IMR-90 (cell line): ENCODE measurements at regions not wholly inside any gene's neighbourhood (a gene's known extent, or its start where the extent isn't known, plus 50 kb on each side); places are given as distances from the start of the nearest gene placed in this dataset.
A peak's percentile ranks its signal among the peaks of the same experiment; 100 is the strongest.

Source experiments
- ATAC-seq: fragments of 200-7000 bp; cut with Tn5 transposase; 2 replicates; pipeline ENCODE4 v1.9.1; 2020; ENCODE audit warnings: low read depth, mild to moderate bottlenecking, moderate library complexity
- BruUV-seq: library from RNA; stranded (reverse); fragments of 400-500 nt; replicated peaks from 2 replicates; lab custom pipeline; 2021; lab: Mats Ljungman, UMichigan
- CTCF ChIA-PET: fragments of 300-600 bp; formaldehyde crosslinking; extraction: SDS; loops from one replicate; lab custom pipeline; 2021; ENCODE audit warnings: antibody characterized with exemption; lab: Yijun Ruan, JAX
- POLR2A ChIA-PET: fragments of 300-600 bp; sonication (Branson Sonifier 250); formaldehyde crosslinking; loops from one replicate; lab custom pipeline; 2022; ENCODE audit warnings: antibody characterized with exemption; ENCODE audit not compliant: unreplicated experiment; lab: Charles Lee
- DNase-seq: peaks from one replicate; pipeline ENCODE4 v3.0.0; 2013
- H2AFZ ChIP-seq: replicated peaks from 2 replicates; pipeline ENCODE3; 2013; ENCODE audit warnings: low read length, mild to moderate bottlenecking; ENCODE audit not compliant: poor library complexity
- H2AK5ac ChIP-seq: 2 replicates; pipeline ENCODE4 v1.6.1; 2013; ENCODE audit warnings: low read depth, low read length, inconsistent platforms
- H2AK9ac ChIP-seq: replicated peaks from 2 replicates; pipeline ENCODE3; 2013; ENCODE audit warnings: mild to moderate bottlenecking, low read depth, low read length, moderate library complexity; ENCODE audit not compliant: poor library complexity
- H2BK120ac ChIP-seq: 2 replicates; pipeline ENCODE4 v1.6.1; 2013; ENCODE audit warnings: low read depth, low read length, inconsistent platforms
- H2BK15ac ChIP-seq: 3 replicates; pipeline ENCODE4 v1.6.1; 2013; ENCODE audit warnings: low read depth, low read length, inconsistent platforms
- H2BK20ac ChIP-seq: 2 replicates; pipeline ENCODE4 v1.6.1; 2013; ENCODE audit warnings: low read depth, mild to moderate bottlenecking, inconsistent platforms, low read length, moderate library complexity
- H2BK5ac ChIP-seq: 2 replicates; pipeline ENCODE4 v1.6.1; 2013; ENCODE audit warnings: mild to moderate bottlenecking, low read depth, low read length, inconsistent platforms; ENCODE audit not compliant: poor library complexity, severe bottlenecking
- H3K14ac ChIP-seq: replicated peaks from 2 replicates; pipeline ENCODE4 v1.6.1; 2013; ENCODE audit warnings: low read depth, low read length, inconsistent platforms
- H3K18ac ChIP-seq: 2 replicates; pipeline ENCODE4 v1.6.1; 2013; ENCODE audit warnings: low read depth, low read length, control low read depth
- H3K23ac ChIP-seq: 2 replicates; pipeline ENCODE4 v1.6.1; 2013; ENCODE audit warnings: low read depth, low read length, inconsistent platforms
- H3K27ac ChIP-seq: 2 replicates; pipeline ENCODE4 v1.5.1; 2013; ENCODE audit warnings: mild to moderate bottlenecking, control low read depth, low read length; ENCODE audit not compliant: insufficient read depth
- H3K27me3 ChIP-seq: 2 replicates; pipeline ENCODE4 v1.6.1; 2013; ENCODE audit warnings: low read length; ENCODE audit not compliant: control insufficient read depth, insufficient read depth
- H3K36me3 ChIP-seq: 2 replicates; pipeline ENCODE4 v1.6.1; 2013; ENCODE audit warnings: low read length, mixed read lengths; ENCODE audit not compliant: control insufficient read depth, insufficient read depth
- H3K4ac ChIP-seq: 2 replicates; pipeline ENCODE4 v1.6.1; 2013; ENCODE audit warnings: low read depth, low read length, inconsistent platforms
- H3K4me1 ChIP-seq: 2 replicates; pipeline ENCODE4 v1.6.1; 2013; ENCODE audit warnings: low read length, mixed read lengths; ENCODE audit not compliant: control insufficient read depth, insufficient read depth
- H3K4me2 ChIP-seq: 2 replicates; pipeline ENCODE4 v1.6.1; 2013; ENCODE audit warnings: low read depth, mild to moderate bottlenecking, control low read depth, low read length, moderate library complexity
- H3K4me3 ChIP-seq: 2 replicates; pipeline ENCODE4 v1.5.1; 2013; ENCODE audit warnings: low read depth, mild to moderate bottlenecking, control low read depth, low read length, moderate library complexity; ENCODE audit not compliant: insufficient read depth
- H3K56ac ChIP-seq: 2 replicates; pipeline ENCODE4 v1.6.1; 2013; ENCODE audit warnings: low read length, inconsistent platforms; ENCODE audit not compliant: insufficient read depth; ENCODE audit errors: extremely low read depth
- H3K79me1 ChIP-seq, 2 experiments: 2 replicates each; pipeline ENCODE4 v1.6.1; 2013; ENCODE audit warnings: low read length in 2 of 2, inconsistent platforms in 1 of 2, low read depth in 1 of 2
- H3K9ac ChIP-seq: 2 replicates; pipeline ENCODE4 v1.6.1; 2013; ENCODE audit warnings: low read depth, low read length, control low read depth
- H3K9me1 ChIP-seq: 2 replicates; pipeline ENCODE4 v1.6.1; 2013; ENCODE audit warnings: low read length, inconsistent platforms; ENCODE audit not compliant: insufficient read depth
- H3K9me3 ChIP-seq: 2 replicates; pipeline ENCODE4 v1.6.1; 2013; ENCODE audit warnings: low read length; ENCODE audit not compliant: control insufficient read depth, insufficient read depth
- H4K20me1 ChIP-seq: 2 replicates; pipeline ENCODE4 v1.6.1; 2013; ENCODE audit warnings: low read length, inconsistent platforms; ENCODE audit not compliant: insufficient read depth
- H4K5ac ChIP-seq: 2 replicates; pipeline ENCODE4 v1.6.1; 2013; ENCODE audit warnings: mild to moderate bottlenecking, low read depth, low read length, control low read depth
- H4K8ac ChIP-seq, 2 experiments: 2 replicates each; pipeline ENCODE4 v1.6.1; 2013; ENCODE audit warnings: low read depth in 2 of 2, low read length in 2 of 2, control low read depth in 1 of 2, inconsistent platforms in 1 of 2
- H4K91ac ChIP-seq: 2 replicates; pipeline ENCODE4 v1.6.1; 2013; ENCODE audit warnings: low read depth, low read length, inconsistent platforms; ENCODE audit not compliant: insufficient read depth
- BHLHE40 ChIP-seq: fragments of 150-350 bp; IDR thresholded peaks from 2 replicates; pipeline ENCODE4 v1.6.1; 2016; ENCODE audit warnings: mild to moderate bottlenecking, low read depth, low read length
- CEBPB ChIP-seq: IDR thresholded peaks from 2 replicates; pipeline ENCODE4 v1.6.1; 2012; ENCODE audit warnings: low read depth, low read length, improper control_type of control experiment
- CHD1 ChIP-seq: IDR thresholded peaks from 2 replicates; pipeline ENCODE4 v1.6.1; 2012; ENCODE audit warnings: low read depth, low read length, improper control_type of control experiment
- CTCF ChIP-seq: conservative IDR thresholded peaks from 2 replicates; pipeline ENCODE4 v1.5.1; 2012; ENCODE audit warnings: mild to moderate bottlenecking, low read depth, low read length, improper control_type of control experiment
- FOS ChIP-seq: fragments of 150-350 bp; IDR thresholded peaks from 2 replicates; pipeline ENCODE4 v1.6.1; 2016; ENCODE audit warnings: low read depth, low read length
- MAFK ChIP-seq: IDR thresholded peaks from 2 replicates; pipeline ENCODE4 v1.6.1; 2012; ENCODE audit warnings: low read depth, low read length, improper control_type of control experiment
- MAZ ChIP-seq: IDR thresholded peaks from 2 replicates; pipeline ENCODE4 v1.6.1; 2012; ENCODE audit warnings: low read depth, mild to moderate bottlenecking, low read length, improper control_type of control experiment, moderate library complexity, borderline replicate concordance
- MXI1 ChIP-seq: IDR thresholded peaks from 2 replicates; pipeline ENCODE4 v1.6.1; 2012; ENCODE audit warnings: low read depth, mild to moderate bottlenecking, low read length, moderate library complexity, borderline replicate concordance
- NFE2L2 ChIP-seq: fragments of 150-350 bp; IDR thresholded peaks from 2 replicates; pipeline ENCODE4 v1.6.1; 2016; ENCODE audit warnings: low read depth, mild to moderate bottlenecking, low read length
- POLR2A ChIP-seq: IDR thresholded peaks from 2 replicates; pipeline ENCODE4 v1.6.1; 2012; ENCODE audit warnings: mild to moderate bottlenecking, low read depth, low read length
- RAD21 ChIP-seq: IDR thresholded peaks from 2 replicates; pipeline ENCODE4 v1.6.1; 2012; ENCODE audit warnings: low read length, improper control_type of control experiment
- RCOR1 ChIP-seq: IDR thresholded peaks from 2 replicates; pipeline ENCODE4 v1.6.1; 2012; ENCODE audit warnings: mild to moderate bottlenecking, low read length, improper control_type of control experiment; ENCODE audit not compliant: insufficient replicate concordance
- RFX5 ChIP-seq: IDR thresholded peaks from 2 replicates; pipeline ENCODE4 v1.8.0; 2012; ENCODE audit warnings: low read depth, mild to moderate bottlenecking, low read length, moderate library complexity
- SMC3 ChIP-seq: fragments of 150-350 bp; IDR thresholded peaks from 2 replicates; pipeline ENCODE4 v1.6.1; 2016; ENCODE audit warnings: low read depth, mild to moderate bottlenecking, antibody characterized with exemption, low read length, moderate library complexity
- USF2 ChIP-seq: fragments of 150-350 bp; IDR thresholded peaks from 2 replicates; pipeline ENCODE4 v1.6.1; 2017; ENCODE audit warnings: mild to moderate bottlenecking, antibody characterized with exemption, low read length, low read depth
- WGBS, 2 experiments: methylation state at CpG; one replicate each; pipeline versions ENCODE4 v1.1.5 to v1.1.7; 2013; ENCODE audit warnings: missing lambda C conversion rate in 2 of 2; ENCODE audit not compliant: insufficient read length in 1 of 2; ENCODE audit errors: extremely low coverage in 2 of 2; 5-methylcytosine and 5-hydroxymethylcytosine counted together
- dilution Hi-C: fragments of 300-500 bp; cut with HindIII; formaldehyde crosslinking; loops from one replicate; pipeline ENCODE4 v1.14.3; 2018; ENCODE audit warnings: low sequenced_read_pairs; ENCODE audit not compliant: unreplicated experiment
- in situ Hi-C: fragments of 300-500 bp; cut with MboI; formaldehyde crosslinking; loops from 3 replicates; pipeline ENCODE4 v1.14.3; 2019; ENCODE audit warnings: low sequenced_read_pairs, inconsistent platforms, mixed read lengths
- intact Hi-C: fragments of 100-400 bp; cut with micrococcal nuclease; formaldehyde crosslinking; loops from 2 replicates; pipeline ENCODE4 v1.10.0; 2022
- TF ChIP-seq, protein P1 (sequence below): fragments of 150-350 bp; IDR thresholded peaks from 2 replicates; pipeline ENCODE4 v1.6.1; 2016; ENCODE audit warnings: low read depth, mild to moderate bottlenecking, low read length, moderate library complexity, borderline replicate concordance

DNA sequence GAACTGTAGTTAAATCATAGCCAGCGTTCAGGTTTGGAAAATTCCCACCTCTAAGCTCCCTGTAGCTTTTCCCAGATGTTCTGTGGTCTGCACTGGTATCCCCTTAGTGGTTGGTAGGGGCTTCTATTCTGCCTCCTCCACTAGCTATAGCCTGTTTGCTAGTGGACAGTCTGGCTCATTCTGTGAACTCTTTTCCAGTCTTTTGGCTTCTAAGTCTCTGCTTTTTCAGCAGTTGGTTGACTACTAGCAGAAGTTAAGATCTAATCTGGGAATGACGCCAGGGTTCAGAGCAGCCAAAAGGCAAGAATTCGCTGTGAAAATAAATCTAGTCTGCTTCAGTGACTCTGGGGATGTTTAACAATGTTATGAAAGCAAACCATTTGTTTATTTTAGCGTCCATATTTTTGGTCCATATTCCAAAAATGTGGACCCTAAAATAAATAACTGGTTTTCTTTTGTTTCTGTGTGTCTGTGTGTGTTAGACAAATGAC is 73.7 kb upstream of the WDR72 start:
- Histone ChIP-seq H3K9me1 (no peaks in the 10 kb centered on the region), H2BK120ac (no peak overlapping the region), H3K79me1 (no peaks in the 10 kb centered on the region), H2BK20ac (no peak overlapping the region), H3K23ac (no peak overlapping the region), H3K18ac (no peak overlapping the region), H4K20me1 (no peaks in the 10 kb centered on the region), H3K4me1 (no peaks in the 10 kb centered on the region), H3K56ac (no peak overlapping the region), H3K4me2 (no peak overlapping the region), H4K91ac (no peak overlapping the region), H2AK5ac (no peak overlapping the region), H3K36me3 (no peaks in the 10 kb centered on the region), H4K8ac (no peak overlapping the region), H3K4me3 (no peak overlapping the region), H3K27me3 (no peaks in the 10 kb centered on the region), H3K4ac (no peak overlapping the region), H2AFZ (no peak overlapping the region), H2AK9ac (no peak overlapping the region), H3K9me3 (peaks cover 5% of the 10 kb centered on the region; the same call in 1 of the 2 replicates), H3K9ac (no peak overlapping the region), H3K14ac (no peak overlapping the region), H2BK5ac (no peak overlapping the region), H4K5ac (no peak overlapping the region), H3K27ac (no peak overlapping the region), H2BK15ac (no peak overlapping the region)
- WGBS, 2 experiments, result no CpG with 5 or more reads among the region's 4 CpGs
- no peak for ATAC-seq
- dilution Hi-C loops, result no loop called here
- in situ Hi-C loops, result no loop called here
- intact Hi-C loops, result no loop called here
- CTCF ChIA-PET, result no interaction called here
- POLR2A ChIA-PET, result no interaction called here
- DNase-seq, result peak; percentile 1
- TF ChIP-seq USF2 (no peak), SMC3 (no peak), RFX5 (no peak), FOS (no peak), NFE2L2 (no peak), CHD1 (no peak), RAD21 (no peak), CEBPB (no peak), MAZ (no peak), MAFK (no peak), MXI1 (no peak), POLR2A (no peak), CTCF (no peak), BHLHE40 (no peak), RCOR1 (no peak)
- TF ChIP-seq, protein P1, sequence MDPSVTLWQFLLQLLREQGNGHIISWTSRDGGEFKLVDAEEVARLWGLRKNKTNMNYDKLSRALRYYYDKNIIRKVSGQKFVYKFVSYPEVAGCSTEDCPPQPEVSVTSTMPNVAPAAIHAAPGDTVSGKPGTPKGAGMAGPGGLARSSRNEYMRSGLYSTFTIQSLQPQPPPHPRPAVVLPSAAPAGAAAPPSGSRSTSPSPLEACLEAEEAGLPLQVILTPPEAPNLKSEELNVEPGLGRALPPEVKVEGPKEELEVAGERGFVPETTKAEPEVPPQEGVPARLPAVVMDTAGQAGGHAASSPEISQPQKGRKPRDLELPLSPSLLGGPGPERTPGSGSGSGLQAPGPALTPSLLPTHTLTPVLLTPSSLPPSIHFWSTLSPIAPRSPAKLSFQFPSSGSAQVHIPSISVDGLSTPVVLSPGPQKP, result no peak
- no TSS peak for BruUV-seq
